Gastrocnemius medialis (tissue), 4 donors: ENCODE measurements at regions not wholly inside any gene's neighbourhood (a gene's known extent, or its start where the extent isn't known, plus 50 kb on each side); places are given as distances from the start of the nearest gene placed in this dataset.

Experiments
- ATAC-seq, 2 donors: fragments of 150-250 bp; one replicate each; pipeline ENCODE4 v1.9.1; 2016
- DNase-seq, 2 donors: peaks; one replicate each; pipeline ENCODE4 v3.0.0-alpha.2; 2019
- H3K27ac ChIP-seq, 4 donors: fragments of 200-600 bp; sonication (generic); 1 replicate in 1 of 4; 2 replicates in 3 of 4; pipeline ENCODE4 v1.5.1; 2016 to 2018; ENCODE audit warnings: mild to moderate bottlenecking in 2 of 4, moderate library complexity in 1 of 4
- H3K27me3 ChIP-seq, 3 donors: fragments of 200-600 bp; sonication (generic) in 2 of 3; 1 replicate in 1 of 3; 2 replicates in 2 of 3; pipeline versions ENCODE4 v1.5.1 to v1.6.0; 2016 to 2019; ENCODE audit warnings: mild to moderate bottlenecking in 1 of 3, moderate library complexity in 1 of 3
- H3K36me3 ChIP-seq, 2 donors: fragments of 200-600 bp; sonication (generic) in 1 of 2; one replicate each; pipeline ENCODE4 v1.5.1; 2017 to 2018
- H3K4me1 ChIP-seq, 2 donors: fragments of 200-600 bp; sonication (generic) in 1 of 2; one replicate each; pipeline ENCODE4 v1.5.1; 2016 to 2017; ENCODE audit warnings: mild to moderate bottlenecking in 2 of 2
- H3K4me3 ChIP-seq, 4 donors: fragments of 200-600 bp; sonication (generic) in 3 of 4; 1 replicate in 1 of 4; 2 replicates in 3 of 4; pipeline ENCODE4 v1.5.1; 2016 to 2019; ENCODE audit warnings: mild to moderate bottlenecking in 2 of 4
- H3K9me3 ChIP-seq, 3 donors: fragments of 200-600 bp; sonication (generic) in 2 of 3; 1 replicate in 1 of 3; 2 replicates in 2 of 3; pipeline ENCODE4 v1.5.1; 2016 to 2019
- POLR2A ChIP-seq, 2 donors: fragments of 450-650 bp; IDR thresholded peaks; one replicate each; pipeline ENCODE4 v1.6.1; 2017; ENCODE audit warnings: antibody characterized with exemption in 2 of 2, mild to moderate bottlenecking in 2 of 2, moderate library complexity in 2 of 2
- in situ Hi-C, 4 donors: fragments of 200-750 bp; cut with MboI; loops; one replicate each; pipeline versions ENCODE4 v1.15.0 to v1.8.0; 2017; ENCODE audit warnings: low sequenced_read_pairs in 4 of 4
- intact Hi-C: fragments of 100-400 bp; cut with DNase I; formaldehyde crosslinking; loops from one replicate; pipeline ENCODE4 v1.15.1; 2023; ENCODE audit warnings: low total_unique reads
- TF ChIP-seq, protein P1 (sequence below), 5 experiments: fragments of 450-650 bp in 3 of 5; fragments of 200-600 bp in 2 of 5; sonication (generic) in 2 of 5; IDR thresholded peaks in 4 of 5; conservative IDR thresholded peaks in 1 of 5; 1 replicate in 4 of 5; 2 replicates in 1 of 5; pipeline ENCODE4 v1.5.1; 2016 to 2019; ENCODE audit warnings: antibody characterized with exemption in 5 of 5, mild to moderate bottlenecking in 3 of 5, moderate library complexity in 3 of 5

DNA sequence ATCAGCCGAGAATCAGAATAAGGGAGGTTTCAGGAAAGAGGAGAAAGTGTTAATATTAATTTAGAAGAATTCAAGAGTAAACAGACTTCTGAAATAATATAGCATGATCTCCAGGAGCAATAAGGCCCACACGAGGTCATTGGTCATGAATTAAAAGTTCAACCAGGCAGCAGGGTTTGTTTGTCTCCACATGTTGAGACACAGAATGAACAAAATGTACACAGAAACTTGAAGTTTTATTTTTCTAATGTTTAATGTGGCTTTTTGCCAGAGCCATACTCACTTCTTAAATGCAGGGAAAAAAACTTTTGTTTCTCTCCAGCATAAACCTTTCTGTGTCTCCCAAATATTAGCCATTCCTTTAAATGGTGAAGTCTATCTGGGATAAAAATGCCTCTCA lies 504.5 kb downstream of the HDGFL1 start:
- Histone ChIP-seq H3K36me3 (no peaks in the 10 kb centered on the region), H3K4me3 (no peak overlapping the region), H3K27ac (no peak overlapping the region), H3K27me3 (no peaks in the 10 kb centered on the region), H3K9me3 (no peaks in the 10 kb centered on the region), H3K4me1 (no peaks in the 10 kb centered on the region)
- ATAC-seq (no peak), DNase-seq (no peak)
- no peak for TF ChIP-seq POLR2A (IDR thresholded peaks at IDR 0.05)
- TF ChIP-seq, protein P1, sequence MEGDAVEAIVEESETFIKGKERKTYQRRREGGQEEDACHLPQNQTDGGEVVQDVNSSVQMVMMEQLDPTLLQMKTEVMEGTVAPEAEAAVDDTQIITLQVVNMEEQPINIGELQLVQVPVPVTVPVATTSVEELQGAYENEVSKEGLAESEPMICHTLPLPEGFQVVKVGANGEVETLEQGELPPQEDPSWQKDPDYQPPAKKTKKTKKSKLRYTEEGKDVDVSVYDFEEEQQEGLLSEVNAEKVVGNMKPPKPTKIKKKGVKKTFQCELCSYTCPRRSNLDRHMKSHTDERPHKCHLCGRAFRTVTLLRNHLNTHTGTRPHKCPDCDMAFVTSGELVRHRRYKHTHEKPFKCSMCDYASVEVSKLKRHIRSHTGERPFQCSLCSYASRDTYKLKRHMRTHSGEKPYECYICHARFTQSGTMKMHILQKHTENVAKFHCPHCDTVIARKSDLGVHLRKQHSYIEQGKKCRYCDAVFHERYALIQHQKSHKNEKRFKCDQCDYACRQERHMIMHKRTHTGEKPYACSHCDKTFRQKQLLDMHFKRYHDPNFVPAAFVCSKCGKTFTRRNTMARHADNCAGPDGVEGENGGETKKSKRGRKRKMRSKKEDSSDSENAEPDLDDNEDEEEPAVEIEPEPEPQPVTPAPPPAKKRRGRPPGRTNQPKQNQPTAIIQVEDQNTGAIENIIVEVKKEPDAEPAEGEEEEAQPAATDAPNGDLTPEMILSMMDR (IDR thresholded peaks at IDR 0.05 in 4 of 5, conservative IDR thresholded peaks at IDR 0.05 in 1 of 5) = no peak
- intact Hi-C loops (no loop called here), in situ Hi-C loops (no loop called here)

DNA sequence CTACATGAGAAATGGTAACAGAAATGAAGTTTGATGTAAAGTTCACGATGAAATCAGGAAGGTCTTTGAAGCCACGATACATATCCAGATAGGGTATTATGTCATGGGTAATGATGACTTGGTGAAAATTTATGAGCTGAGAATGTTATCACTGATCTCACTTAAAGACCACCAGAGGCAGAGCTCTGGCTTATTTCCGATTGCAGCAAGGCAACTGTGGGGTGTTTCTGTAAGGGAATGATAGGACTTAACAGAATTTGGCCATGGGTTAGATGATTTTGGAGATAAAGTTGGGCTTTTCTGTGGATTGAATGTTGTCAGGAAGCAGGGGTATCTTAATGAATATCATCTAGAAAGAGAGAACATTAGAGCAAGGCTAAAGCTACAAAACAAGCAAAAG lies 508.4 kb downstream of the HDGFL1 start:
- in situ Hi-C loops (no loop called here), intact Hi-C loops (no loop called here)
- TF ChIP-seq, protein P1 (IDR thresholded peaks at IDR 0.05 in 4 of 5, conservative IDR thresholded peaks at IDR 0.05 in 1 of 5) = no peak
- no peak for TF ChIP-seq POLR2A (IDR thresholded peaks at IDR 0.05)
- no peaks in the 10 kb centered on the region for H3K9me3 ChIP-seq
- no peak overlapping the region for H3K4me3 ChIP-seq
- no peaks in the 10 kb centered on the region for H3K27me3 ChIP-seq
- DNase-seq = no peak
- ATAC-seq = no peak
- no peaks in the 10 kb centered on the region for H3K4me1 ChIP-seq
- H3K36me3 ChIP-seq = no peaks in the 10 kb centered on the region
- H3K27ac ChIP-seq = no peak overlapping the region

DNA sequence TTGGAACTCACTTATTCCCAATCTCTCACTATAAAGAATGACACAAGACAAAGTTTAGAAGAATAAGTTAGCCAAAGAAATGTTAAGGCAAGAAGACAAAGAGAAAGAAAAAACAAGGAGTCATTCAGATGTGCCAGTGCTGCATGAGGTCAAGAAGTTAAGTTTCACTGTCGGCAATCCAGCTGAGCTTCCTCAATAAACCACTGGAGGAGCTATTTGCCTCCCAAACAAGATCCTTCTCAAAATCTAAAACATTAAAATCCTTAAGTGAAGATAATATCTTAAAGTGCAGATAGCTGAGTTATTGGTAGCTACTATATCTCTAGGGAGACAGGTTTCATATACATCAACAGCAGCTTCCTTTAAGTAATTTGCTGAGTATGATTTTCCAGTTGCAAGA lies 512.3 kb downstream of the HDGFL1 start:
- in situ Hi-C loops = no loop called here
- DNase-seq = no peak

DNA sequence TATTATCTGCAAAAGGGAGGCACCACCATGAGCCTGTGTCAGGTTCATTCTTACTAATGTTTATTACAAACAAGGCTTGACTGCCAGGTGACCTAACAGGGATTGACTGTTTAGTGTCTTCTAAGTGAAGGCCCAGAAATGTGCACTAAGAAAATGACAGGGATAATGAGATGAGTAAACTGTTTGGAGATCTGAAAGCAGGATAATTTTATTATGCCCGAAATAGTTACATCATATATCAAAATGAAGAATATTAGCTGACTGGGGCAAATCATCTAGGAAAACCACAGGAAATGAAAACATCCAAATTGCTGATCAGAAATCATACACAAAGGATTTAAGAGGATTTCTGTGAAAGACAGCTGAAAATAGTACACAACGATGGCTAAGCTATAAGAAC lies 516.7 kb downstream of the HDGFL1 start:
- H3K4me3 ChIP-seq = no peak overlapping the region
- H3K4me1 ChIP-seq = no peaks in the 10 kb centered on the region
- no peak for DNase-seq
- in situ Hi-C loops (no loop called here), intact Hi-C loops (no loop called here)
- no peak for TF ChIP-seq POLR2A (IDR thresholded peaks at IDR 0.05)
- TF ChIP-seq, protein P1 (IDR thresholded peaks at IDR 0.05 in 4 of 5, conservative IDR thresholded peaks at IDR 0.05 in 1 of 5) = no peak
- no peak for ATAC-seq
- H3K36me3 ChIP-seq = no peaks in the 10 kb centered on the region
- no peaks in the 10 kb centered on the region for H3K27me3 ChIP-seq
- no peaks in the 10 kb centered on the region for H3K9me3 ChIP-seq
- H3K27ac ChIP-seq = no peak overlapping the region

More for the DNA sequence above, 512.3 kb downstream of the HDGFL1 start:
- TF ChIP-seq, protein P1 (IDR thresholded peaks at IDR 0.05 in 4 of 5, conservative IDR thresholded peaks at IDR 0.05 in 1 of 5) = no peak
- TF ChIP-seq POLR2A (IDR thresholded peaks at IDR 0.05) = no peak
- Histone ChIP-seq H3K4me1 (no peaks in the 10 kb centered on the region), H3K36me3 (no peaks in the 10 kb centered on the region), H3K4me3 (no peak overlapping the region), H3K27me3 (no peaks in the 10 kb centered on the region), H3K27ac (no peak overlapping the region), H3K9me3 (no peaks in the 10 kb centered on the region)
- no peak for ATAC-seq
- intact Hi-C loops = no loop called here

DNA sequence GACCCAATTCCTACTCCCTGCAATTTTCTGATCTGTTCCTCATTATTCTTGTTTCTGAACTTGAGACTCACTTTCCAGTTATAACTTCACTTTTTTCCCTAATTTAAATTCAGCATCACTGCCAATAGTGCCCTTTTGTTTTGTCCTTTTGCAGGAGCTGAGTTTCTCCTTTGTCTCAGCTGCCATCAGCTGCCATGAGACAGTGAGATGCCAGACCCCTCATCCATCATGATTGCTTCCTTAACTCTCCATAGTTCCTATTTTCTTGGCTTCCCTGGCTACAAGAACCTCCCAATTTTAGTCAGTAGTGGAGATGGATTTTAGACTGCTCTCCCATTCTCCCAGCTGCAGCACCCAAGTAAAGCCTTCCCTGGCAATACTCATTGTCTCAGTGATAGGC lies 518.1 kb downstream of the HDGFL1 start:
- Histone ChIP-seq H3K4me1 (no peaks in the 10 kb centered on the region), H3K27me3 (no peaks in the 10 kb centered on the region), H3K9me3 (no peaks in the 10 kb centered on the region), H3K36me3 (no peaks in the 10 kb centered on the region), H3K4me3 (no peak overlapping the region), H3K27ac (no peak overlapping the region)
- DNase-seq (no peak), ATAC-seq (no peak)
- in situ Hi-C loops (no loop called here), intact Hi-C loops (no loop called here)
- TF ChIP-seq, protein P1 (IDR thresholded peaks at IDR 0.05 in 4 of 5, conservative IDR thresholded peaks at IDR 0.05 in 1 of 5) = no peak
- TF ChIP-seq POLR2A (IDR thresholded peaks at IDR 0.05) = no peak
